NCI-H748 (cell line): ENCODE measurements at regions not wholly inside any gene's neighbourhood (a gene's known extent, or its start where the extent isn't known, plus 50 kb on each side); places are given as distances from the start of the nearest gene placed in this dataset.

ENCODE experiments used
- DNase-seq: peaks from one replicate; lab custom pipeline; 2025; ENCODE audit not compliant: unreplicated experiment; lab: John Stamatoyannopoulos, UW

GRCh38 chrX:82912382-82912781 is 595.7 kb upstream of the POU3F4 start:
- DNase-seq: no peak

DNA sequence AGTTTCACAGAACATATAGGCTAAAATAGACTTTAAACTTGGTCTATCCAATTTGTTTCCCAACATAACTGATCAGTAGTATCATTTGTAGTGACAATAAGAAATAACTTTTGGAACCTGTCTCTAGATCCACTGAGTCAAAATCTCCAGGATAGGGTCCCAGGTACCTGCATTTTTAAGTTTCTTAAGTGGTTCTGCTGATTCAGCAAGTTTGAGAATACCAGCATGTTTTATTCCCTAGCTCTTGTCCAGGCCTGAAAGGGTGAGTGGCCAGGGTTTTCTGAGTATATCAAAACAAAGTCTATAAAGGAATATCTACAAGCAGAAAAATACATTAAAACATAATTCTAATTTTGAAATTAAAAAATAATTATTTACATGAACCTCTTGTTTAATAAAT is 573.1 kb upstream of the POU3F4 start:
- no peak for DNase-seq

DNA sequence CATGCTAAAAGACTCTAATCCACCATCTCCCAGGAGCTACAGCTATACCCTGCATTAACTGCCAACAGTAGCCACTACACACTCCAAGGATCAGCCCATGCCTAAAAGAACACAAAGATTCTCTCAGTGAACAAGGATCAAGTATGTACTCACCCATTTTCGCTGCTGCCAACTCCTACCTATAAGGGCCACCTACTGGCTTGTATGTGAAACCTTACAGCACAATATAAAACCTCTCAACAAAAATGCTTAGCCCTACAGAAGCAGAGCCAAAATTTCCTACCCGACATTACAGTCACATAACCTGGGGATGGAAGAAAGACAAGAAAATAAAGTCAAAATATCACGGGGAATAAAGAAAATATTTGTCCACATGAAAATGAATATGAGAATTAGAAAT is 562.8 kb upstream of the POU3F4 start:
- no peak for DNase-seq

DNA sequence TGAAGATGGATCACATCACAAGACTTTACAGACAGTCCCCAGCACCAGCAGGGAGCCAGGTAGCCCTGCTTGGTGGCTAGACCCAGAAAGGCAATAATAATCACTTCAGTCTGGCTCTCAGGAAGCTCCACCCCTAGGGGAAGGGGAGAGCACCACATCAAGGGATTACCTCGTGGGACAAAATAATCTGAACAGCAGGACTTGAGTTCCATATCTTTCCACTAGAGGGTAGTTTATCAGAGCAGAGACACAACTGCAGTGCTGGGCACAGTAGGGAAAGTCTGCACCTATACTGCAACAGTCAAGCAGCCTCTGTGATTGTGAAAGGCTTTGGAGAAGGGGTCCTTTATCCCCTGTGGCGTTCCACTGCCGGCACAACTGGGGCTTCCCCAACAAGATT is 547.0 kb upstream of the POU3F4 start:
- no peak for DNase-seq

GRCh38 chrX:82973646-82974045 is 534.4 kb upstream of the POU3F4 start:
- no peak for DNase-seq

DNA sequence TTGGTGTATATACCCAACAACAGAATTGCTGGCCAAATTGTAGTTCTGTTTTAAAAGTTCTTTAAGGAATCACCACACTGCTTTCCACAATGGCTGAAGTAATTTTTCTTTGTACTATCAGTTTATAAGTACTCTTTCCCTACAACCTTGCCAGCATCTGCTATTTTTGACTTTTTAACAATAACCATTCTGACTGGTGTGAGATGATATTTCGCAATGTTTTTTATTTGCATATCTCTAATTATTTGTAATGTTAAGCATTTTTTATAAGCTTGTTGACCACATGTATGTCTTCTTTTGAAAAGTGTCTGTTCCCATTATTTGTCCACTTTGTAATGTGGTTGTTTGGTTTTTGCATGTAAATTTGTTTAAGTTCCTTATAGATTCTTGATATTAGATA is 509.9 kb upstream of the POU3F4 start:
- no peak for DNase-seq

DNA sequence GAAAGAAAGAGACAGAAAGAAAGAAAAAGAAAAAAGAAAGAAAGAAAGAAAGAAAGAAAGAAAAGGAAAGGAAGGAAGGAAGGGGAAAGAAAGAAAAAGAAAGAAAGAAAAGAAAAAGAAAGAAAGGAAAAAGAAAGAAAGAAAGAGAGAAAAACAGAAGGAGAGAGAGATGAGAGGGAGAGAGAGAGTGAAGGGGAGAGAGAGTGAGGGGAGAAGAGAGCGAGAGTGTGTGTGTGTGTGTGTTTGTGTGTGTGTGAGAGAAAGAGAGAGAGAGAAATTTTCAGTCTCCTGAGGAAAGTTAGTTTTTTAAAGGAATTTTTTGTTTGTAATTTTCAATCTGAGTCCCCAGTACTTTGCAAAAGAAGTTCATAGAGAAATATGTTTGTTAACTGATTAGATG is 504.1 kb upstream of the POU3F4 start:
- no peak for DNase-seq

GRCh38 chrX:83008415-83008814 is 499.7 kb upstream of the POU3F4 start:
- peak; percentile 31 for DNase-seq

DNA sequence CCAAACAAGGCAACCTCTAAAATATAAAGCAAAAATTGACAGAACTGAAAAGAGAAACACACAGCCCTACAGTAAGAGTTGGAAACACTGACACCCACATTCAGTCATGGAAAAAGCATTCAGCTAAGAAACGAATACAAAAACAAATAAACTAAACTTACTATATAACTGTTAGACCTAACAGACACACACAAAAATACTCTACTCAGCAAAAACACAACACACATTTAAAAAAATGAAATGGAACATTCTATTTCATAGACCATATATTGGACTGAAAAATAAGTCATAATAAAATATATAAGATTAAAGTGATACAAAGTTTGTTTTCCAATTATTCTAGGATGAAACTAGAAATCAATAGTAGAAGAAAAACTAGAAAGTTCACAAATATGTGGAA is 488.8 kb upstream of the POU3F4 start:
- DNase-seq: no peak

DNA sequence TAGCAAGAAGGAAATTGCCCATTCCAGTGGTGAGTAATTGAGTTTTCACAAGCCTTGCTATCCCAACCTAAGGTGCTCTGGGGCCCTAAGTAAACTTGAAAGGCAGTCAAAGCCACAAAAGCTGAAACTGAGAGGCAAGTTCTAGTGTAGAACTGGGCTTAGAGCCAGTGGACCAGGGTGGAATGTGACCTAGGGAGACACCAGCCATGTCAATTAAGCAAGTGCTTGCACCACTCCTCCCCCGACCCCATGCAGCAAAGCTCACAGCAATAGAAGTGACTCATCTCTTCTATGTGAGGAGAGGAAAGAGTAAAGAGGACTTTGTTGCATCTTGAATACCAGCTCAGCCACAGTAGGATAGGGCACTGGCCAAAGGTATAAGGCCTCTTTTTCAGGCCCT is 486.1 kb upstream of the POU3F4 start:
- no peak for DNase-seq
